IPS-NIHi7 (cell line): ENCODE measurements at regions not wholly inside any gene's neighbourhood (a gene's known extent, or its start where the extent isn't known, plus 50 kb on each side); places are given as distances from the start of the nearest gene placed in this dataset.
"Not testable (repeated sequence)": the region's sequence is repeated elsewhere in the genome, so short reads cannot be mapped to it uniquely, and the experiment has no call there.

Source experiments
- DNase-seq: peaks from one replicate; pipeline ENCODE4 v3.0.0; 2012; ENCODE audit warnings: mixed read lengths; ENCODE audit errors: extremely low spot score

DNA sequence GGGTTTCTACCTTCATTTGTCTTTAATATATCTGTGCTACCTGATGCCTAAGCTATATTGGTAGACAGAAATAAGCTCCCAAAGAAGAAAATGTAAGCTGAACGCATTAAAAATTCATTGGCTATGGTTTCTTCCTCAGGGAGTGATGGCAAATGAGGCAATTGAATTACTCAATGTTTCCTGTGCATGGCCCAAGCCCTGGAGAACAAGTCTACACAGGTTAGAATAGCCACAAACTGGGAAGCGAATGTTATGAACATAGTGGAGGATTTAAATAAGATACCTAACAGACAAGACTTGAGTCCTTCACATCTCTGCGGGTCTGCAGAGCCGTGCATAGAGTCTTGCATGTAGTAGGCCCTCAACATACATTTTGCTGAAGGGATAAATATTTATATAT, 350.3 kb downstream of the RWDD3 start:
- no peak for DNase-seq

DNA sequence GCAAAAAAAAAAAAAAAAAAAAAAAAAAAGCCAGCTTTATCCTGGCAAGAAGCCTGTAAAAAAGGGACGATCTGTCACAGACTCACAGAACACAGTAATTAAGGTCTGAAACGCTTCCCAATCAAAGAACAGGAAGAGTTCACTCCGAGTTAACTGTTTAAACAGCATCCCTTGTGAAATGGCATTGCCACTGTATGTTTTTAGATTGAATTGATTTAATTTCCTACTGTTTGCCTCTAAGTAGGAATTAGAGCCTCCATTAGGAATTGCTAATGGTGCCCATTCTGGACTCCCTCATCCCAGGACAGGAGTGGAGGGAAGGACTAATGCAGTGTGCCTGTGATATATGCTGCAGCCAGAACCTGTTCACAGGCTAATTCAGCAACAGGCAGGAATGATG, 370.8 kb downstream of the RWDD3 start:
- no peak for DNase-seq

DNA sequence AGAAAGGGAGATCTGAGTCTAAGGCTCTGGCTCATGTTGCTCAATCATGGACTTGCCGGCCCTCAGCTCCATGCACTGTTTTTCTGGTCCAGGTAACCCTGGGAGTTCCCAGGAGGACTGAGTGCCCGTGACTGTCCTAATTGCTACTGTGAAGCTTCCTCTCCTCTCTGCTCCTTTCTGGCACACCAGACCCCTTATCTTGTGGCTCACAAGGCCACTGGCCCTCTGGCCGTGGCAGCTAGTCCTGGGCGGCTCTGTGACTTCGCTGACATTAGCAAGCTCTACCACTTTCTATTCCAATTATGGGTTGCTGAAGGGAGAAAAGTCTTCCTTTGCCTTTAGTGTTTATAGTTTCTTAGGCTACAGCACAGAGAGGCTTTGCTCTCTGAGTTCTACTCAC, 380.2 kb downstream of the RWDD3 start:
- DNase-seq: no peak

DNA sequence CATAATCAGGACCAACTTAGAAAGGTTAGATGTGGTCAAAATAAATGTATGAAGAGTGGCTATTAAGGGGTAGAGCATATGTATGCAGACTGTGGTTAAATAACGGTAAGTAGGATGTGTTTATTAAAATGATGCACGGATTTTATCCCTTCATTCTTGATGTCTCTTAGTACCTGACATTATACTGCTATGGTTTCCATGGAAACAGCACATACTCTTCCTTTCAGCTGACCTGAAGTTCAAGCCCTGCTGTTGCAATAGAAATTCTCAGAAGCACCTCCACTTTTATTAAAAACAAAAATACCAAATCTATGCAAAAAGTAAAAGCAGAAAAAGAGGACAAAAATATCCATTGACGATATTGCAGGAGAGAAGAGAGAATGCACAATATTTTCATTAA, 381.4 kb downstream of the RWDD3 start:
- no peak for DNase-seq

DNA sequence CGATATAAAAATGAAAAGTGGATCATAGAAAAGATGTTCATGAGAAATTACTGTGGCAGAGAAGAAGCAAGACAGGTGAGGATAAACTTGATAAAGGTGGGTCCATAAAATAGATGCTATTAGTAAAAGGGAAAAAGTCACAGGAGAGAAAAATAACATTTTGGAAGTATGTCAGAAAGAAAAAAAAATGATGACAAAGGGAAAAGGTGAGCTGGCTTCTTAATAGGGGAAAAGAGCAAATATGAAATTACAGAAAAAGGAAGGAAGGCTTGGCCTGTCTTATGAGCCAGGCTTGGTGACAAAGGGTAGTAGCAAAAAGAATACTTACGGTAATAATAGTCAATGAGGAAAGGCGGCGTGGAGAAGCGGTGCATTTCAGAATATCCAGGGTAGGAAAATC, 386.1 kb downstream of the RWDD3 start:
- DNase-seq: no peak

DNA sequence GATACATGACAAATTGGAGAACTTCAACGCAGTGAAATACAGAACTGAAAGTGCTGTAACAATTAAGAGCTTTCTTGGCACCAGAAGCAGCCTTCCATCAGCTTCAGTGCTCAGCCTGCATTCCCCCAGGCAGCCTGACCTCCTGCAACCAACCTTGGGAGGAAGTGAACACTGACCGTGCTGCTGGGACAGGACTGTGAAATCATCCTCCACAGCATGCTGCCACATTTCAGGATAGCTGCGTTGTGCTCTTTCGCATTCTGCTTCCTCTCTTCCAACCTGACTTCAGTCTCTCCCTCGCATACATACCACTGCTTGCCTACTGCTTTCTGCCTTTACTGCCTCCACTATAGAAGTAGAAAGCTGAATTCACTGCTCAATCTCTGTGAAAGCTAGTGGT, 388.6 kb downstream of the RWDD3 start:
- DNase-seq: no peak

DNA sequence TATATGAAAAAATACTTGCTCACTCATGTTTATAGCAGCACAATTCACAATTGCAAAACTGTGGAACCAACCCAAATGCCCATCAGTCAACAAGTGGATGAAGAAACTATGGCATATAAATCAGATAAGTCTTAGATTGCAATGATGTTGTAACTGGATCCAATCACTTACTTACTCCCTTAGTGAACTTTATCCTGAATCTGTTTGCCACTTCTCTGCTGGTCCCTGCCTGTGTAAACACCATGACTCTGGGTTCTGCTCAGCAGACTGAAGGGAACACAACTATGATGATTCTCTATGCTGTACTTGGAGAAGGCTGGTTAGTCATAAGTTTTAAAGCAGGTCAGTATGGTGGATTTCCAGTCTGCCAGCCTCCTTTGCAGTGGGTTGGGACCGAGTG, 391.2 kb downstream of the RWDD3 start:
- no peak for DNase-seq

DNA sequence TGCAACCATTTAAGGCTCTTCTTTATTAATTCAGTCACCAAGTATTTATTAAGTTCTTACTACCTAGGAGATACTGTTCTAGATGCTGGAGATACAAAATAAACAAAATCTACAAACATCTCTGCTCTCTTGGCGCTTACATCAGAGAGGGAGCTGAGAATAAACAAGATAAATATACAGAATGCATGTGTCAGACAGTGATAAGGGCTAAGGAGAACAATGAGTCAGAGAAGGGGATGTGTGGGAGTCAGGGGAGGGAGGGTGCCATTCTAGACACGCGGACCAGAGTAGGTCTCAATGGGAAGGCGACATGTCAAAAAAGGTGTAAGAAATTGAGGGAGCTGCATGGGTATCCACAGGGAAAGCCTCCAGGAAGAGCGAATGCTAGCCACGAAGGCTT, 393.2 kb downstream of the RWDD3 start:
- no peak for DNase-seq

DNA sequence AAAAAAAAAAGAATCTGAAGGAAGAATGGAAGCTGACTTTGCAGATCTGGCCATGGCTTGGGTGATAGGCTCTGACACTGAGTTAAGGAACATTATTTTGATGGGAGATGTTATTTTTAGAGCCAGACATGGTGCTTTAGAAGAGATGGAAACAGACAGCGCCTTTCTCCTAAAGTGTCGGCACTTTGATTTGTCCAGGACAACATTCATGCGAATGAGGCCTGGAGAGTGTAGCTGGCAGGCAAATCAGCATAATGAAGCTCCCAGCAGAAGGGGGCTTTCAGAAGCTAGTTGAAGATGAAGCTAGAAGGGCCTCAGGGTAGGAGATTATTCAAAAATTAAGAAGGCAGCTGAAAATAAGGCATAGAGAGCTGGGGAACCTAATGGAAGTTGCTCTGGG, 397.7 kb downstream of the RWDD3 start:
- DNase-seq: no peak

DNA sequence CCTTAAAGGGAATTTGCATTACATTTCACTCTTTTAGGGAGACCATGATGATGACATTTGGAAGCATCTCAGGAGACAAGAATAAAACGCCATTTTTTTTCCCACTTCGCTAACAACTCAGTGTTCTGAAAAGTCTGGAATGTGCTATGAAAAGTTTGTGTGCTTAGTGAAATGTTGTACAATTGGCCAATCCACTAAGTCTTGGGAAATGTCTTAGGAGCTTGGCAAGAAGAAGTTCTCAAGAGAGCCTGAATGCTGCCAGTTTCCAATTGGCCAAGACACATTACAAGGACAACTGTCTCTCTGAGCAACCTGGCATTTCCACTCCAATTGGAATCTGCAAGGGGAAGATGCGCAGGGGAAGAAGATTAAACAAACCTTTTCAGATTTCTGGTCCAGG, 401.8 kb downstream of the RWDD3 start:
- DNase-seq: no peak

DNA sequence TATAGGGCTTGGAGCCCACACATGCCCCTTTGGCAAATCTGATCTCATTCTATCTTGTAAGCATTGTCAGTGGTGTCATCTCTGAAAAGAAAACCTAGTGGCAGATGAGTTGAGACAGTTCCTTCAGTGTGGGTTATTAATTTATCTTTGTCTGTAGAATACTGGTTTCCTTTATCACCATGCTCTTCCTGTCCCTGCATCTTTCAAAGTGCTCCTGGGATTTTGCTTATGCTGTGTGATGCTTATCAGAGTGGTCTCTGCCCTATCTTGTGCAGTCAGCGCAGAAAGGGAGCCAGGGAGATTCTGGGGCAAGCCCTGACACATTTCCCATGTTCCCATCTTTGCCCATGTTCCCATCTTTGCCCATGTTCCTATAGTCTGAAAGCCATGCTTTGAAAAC, 402.9 kb downstream of the RWDD3 start:
- DNase-seq: no peak

DNA sequence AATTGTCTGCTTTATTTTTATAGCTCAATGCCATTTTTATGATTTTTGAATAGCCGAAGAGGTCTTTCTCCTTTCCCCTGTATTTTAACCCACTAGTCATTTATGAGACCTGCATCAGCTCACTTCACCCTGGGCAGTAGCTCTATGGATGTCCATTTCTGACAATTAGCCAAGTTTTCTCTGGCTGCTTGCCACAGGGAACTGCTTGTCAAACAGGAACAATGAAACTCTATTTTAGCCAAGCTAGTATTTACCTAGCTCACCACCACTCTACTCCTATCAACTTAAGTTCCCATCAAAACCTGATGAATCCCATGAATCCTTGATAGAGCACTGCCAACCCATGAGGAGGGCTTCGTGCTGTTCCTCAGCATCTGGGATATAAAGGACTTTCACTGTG, 406.7 kb downstream of the RWDD3 start:
- DNase-seq: no peak

DNA sequence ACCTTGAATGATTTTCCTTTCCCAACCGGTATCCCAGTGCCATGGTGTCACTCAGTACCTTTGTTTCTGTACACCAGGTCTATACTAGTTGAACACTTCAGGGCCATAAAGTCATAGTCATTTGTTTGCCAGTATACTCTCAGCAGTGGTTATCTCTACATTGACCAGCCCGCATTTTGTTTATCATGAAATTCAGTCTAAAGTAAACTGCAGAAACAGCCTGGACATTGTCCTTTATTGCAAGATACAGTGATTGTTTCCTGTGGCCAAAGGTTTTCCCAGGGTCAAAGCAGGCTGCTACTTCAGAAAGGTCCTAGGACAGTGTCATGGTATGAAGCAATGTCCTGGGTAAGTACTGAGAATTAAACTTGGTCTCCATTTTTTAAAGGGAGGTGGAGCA, 407.4 kb downstream of the RWDD3 start:
- no peak for DNase-seq

DNA sequence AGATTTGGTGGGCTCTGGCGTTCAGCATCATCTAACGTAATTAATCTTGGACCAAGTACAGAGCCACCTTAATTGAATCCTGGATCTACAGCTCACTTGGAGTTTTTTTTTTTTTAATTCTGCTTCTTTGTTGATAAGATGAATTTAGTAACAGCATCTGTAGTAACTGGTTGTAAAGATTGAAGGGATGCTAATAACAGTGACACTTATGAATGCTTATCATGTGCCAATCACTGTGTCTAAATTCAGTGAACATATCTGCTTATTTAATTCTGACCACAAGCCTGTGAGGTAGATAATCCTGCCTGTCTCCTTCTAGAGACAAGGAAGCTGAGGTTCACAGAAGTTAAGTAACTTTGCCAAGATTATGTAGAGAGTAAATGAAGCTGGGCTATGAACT, 408.0 kb downstream of the RWDD3 start:
- DNase-seq: no peak

DNA sequence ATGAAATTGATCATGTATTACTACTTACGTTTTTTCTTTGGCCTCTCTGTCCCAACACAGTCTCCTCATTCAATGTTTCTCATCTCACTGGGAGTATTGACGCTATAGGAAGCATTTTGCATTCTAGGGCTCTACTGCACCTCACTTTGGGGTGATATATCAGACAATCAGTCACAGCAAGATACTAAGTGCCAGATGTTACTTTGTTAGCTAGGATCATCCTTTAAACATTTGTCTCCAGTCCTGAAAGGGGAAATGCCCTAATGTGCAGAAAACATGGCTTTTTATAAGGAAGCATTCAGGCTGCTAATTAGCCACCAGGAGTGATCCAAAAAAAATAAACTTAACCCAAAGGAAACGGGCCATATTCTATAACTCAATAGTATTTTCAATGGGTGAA, 409.1 kb downstream of the RWDD3 start:
- DNase-seq: no peak

DNA sequence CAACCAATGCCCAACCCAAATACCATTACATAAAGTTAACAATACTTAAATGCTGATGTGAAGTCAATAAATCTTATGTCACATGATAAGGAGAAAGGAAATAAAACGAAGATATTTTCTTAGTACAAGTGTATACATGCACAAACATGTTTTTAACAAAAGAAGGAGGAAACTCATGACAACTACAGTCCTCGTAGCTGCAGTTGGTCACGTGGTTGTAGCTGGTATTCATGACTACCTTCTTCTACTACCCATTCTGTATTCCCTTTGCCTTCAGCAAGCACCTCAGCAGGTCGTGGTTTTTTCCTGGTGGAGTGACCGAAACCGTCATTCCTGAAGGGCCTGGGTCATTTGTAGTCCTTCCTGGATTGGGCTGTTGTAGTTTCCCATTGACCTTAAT, 411.1 kb downstream of the RWDD3 start:
- not testable (repeated sequence) for DNase-seq

DNA sequence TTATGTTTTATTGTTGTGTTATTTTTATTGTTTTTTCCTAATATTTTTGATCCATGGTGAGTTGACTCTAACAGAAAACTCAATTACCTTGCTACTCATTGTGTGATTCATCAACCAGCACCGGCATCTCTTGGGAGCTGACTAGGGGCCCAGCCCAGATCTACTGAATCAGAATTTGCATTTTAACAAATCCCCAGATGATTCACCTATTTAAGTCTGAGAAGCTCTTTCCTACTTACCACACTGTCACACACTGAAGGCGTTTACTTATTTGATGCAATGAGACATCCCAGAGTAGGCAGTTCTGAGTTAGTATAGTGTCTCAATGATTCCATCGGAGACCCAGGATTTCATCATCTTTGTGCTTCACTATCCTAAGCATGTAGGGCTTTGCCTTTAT, 416.6 kb downstream of the RWDD3 start:
- no peak for DNase-seq

DNA sequence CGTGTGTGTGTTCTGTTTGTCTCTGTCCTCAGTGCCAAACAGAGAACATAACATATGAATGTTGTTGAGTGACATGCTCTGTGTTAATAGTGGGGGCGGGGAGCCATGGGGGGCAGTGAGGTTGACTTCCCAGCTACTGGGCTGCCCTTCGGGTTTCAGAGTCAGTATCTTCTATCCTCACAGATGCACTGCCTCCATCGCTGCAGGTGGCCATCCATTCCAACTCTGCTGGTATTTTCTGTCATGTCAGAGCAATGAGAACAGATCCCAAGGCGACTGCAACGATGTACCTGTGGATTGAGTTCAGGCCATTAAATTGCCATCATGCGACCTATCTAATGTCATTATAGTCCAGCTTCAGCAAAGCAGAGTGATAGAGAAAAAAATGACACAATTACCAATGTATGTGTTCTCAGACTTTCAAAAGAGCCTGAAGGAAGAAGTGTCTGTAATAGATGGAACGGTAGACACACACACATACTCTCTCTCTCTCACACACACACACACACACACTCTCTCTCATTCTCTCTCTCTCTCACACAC, 418.5 kb downstream of the RWDD3 start:
- no peak for DNase-seq

DNA sequence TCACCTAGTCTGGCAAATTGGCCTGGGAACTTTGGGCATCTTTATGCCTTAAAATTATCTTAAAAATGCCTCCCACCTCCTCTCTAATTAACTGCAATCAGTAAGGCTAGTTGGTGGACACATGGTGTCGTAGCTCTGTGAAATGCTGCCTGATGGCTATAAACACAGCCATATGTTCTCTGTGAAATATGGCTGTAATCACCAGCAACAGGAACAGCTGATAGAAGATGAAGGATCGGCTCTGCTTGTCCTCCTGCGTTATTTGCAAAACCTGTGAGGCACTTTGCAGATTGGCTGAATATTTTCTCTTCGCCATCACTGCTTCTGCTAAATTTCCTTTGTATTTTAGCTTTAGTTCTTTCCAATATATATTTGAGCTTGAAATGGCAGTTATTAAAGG, 419.6 kb downstream of the RWDD3 start:
- no peak for DNase-seq

DNA sequence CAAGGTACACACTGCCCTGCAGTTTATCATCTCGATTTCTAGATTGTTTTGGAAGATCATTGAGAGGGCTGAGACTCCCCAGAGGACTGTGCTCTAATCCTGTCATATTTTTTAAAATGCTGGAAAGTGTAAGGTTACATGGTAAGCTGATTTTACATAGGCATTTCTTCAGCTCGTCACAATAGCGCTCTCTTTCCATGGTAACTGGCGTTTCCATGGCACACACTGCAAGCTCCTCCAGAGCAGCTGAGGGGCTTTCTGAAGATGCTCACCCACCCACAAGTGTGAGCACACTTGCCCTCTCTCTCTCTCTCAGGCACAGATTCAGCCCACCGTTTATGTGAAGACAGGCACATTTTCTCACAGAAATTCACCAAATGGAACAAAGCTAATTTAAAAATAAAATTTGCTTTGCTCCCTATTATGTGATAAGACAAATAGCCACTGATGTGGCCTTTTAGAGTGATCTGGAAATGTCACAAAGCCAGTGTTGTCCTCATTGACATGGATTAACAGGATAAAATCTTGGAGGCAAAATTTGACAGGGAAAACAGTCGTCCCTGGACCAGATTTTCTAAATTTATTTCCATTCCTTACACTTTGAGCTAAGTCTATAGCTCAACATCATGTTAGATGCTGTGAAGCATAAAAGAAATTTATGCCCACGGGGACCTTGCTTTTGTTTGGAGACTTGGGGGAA, 421.5 kb downstream of the RWDD3 start:
- no peak for DNase-seq

DNA sequence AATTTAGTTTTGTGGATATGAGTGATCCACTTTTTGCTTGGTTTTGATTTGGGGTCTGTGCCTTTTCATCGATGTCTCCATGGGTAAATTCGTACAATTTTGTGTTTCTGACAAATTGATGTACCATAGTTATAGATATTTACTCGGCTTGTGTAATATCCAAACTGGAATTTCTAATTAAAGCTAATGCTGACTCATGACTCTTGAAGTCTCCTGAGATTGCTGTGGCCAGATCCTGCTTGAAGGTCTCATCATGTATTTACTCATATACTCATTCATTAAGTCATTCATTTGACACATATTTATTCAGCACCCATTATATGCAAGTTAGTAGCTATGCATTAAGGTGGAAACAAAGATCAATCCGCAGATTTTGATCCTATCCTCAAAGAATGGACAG, 423.2 kb downstream of the RWDD3 start:
- DNase-seq: no peak

DNA sequence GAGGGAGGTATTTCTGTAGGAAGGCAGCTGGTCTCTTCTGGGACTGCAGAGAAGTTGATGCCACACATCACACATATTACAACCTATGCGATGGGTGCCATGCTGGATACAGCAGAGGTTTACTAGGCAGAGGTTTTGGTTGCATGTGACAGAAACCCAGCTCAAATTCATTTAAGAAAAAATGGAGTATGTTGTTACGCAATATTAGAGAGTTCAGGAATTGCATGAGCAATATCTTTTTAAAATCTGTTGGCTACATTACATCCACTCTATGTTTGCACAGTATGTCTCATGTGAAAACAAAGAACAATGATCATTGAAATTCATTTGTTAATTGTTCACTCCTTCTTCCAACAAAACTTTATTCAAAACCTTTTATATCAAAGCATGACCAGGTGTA, 425.2 kb downstream of the RWDD3 start:
- no peak for DNase-seq

DNA sequence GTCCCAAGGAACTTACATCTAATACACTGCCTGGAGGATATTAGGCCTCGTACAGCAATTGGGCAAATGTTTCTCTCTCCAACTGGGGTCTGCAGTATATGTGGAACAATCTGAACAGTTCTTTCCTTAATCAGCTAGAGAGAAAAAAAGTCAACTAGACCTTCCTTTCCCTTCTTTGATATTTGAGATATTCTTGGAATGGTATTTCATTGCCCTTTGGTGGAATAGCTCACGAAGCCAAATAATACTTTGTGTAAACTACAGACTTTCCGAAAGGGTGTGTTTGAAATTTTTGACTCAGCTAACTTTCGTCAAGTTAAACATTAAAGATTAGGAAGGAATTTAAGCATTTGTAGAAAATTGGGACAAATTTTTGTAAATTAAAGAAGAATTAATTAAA, 425.6 kb downstream of the RWDD3 start:
- no peak for DNase-seq

DNA sequence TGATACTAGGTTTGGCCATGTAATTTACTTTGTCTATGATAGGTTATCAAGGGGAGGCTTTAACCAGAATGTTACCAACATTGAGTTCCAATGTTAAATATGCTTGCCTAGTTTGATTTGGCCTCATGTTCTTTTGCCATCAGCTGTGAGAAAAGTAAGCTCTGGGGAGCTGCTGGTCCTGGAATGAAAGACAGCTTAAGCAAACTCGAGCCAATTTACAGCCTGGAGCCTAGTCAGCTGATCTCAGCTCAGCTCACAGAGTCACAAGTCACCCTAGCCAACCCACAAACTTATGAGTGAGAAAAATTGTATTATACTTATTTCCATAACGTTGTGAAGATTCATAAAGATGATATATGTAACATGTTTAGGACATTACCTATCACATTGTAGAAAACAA, 426.7 kb downstream of the RWDD3 start:
- DNase-seq: no peak
